Loucy (cell line): ENCODE measurements at regions not wholly inside any gene's neighbourhood (a gene's known extent, or its start where the extent isn't known, plus 50 kb on each side); places are given as distances from the start of the nearest gene placed in this dataset.

Experiments
- EZH2phosphoT487 ChIP-seq: fragments of 200-600 bp; IDR thresholded peaks from 2 replicates; pipeline ENCODE4 v1.6.1; 2018; ENCODE audit warnings: antibody characterized with exemption, mild to moderate bottlenecking, moderate library complexity, borderline replicate concordance
- TF ChIP-seq, protein P1 (sequence below): fragments of 200-600 bp; sonication (generic); conservative IDR thresholded peaks from 2 replicates; pipeline ENCODE4 v1.5.1; 2014; ENCODE audit warnings: mild to moderate bottlenecking, antibody characterized with exemption, low read length

DNA sequence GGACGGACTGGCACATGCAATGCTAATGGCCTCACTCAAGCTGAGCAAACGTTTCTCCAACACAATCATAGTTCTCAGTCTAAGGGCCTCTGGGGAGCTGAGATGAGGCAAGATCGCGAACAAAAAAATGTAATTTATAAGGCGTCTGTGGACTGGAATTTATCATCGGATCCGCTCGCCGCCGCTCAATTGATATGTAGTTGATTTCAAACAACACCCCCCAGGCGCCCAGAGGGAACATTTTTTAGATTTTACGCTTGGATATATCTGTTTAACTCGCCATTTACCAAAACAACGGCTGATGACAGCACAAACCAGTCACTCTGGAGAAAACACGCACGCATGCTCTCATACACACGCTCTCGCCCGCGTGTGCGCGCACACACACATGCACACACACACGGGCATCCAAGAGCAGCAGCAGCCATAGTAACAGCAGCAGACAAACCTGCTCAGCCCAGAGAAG lies 335.8 kb downstream of the SMAD2 start:
- TF ChIP-seq, protein P1, sequence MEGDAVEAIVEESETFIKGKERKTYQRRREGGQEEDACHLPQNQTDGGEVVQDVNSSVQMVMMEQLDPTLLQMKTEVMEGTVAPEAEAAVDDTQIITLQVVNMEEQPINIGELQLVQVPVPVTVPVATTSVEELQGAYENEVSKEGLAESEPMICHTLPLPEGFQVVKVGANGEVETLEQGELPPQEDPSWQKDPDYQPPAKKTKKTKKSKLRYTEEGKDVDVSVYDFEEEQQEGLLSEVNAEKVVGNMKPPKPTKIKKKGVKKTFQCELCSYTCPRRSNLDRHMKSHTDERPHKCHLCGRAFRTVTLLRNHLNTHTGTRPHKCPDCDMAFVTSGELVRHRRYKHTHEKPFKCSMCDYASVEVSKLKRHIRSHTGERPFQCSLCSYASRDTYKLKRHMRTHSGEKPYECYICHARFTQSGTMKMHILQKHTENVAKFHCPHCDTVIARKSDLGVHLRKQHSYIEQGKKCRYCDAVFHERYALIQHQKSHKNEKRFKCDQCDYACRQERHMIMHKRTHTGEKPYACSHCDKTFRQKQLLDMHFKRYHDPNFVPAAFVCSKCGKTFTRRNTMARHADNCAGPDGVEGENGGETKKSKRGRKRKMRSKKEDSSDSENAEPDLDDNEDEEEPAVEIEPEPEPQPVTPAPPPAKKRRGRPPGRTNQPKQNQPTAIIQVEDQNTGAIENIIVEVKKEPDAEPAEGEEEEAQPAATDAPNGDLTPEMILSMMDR: no peak
- no peak for TF ChIP-seq EZH2phosphoT487
